NCI-H510A (cell line): ENCODE measurements at regions not wholly inside any gene's neighbourhood (a gene's known extent, or its start where the extent isn't known, plus 50 kb on each side); places are given as distances from the start of the nearest gene placed in this dataset.
"Not testable (repeated sequence)": the region's sequence is repeated elsewhere in the genome, so short reads cannot be mapped to it uniquely, and the experiment has no call there.

Experiments used
- DNase-seq: peaks from one replicate; lab custom pipeline; 2025; lab: John Stamatoyannopoulos, UW

DNA sequence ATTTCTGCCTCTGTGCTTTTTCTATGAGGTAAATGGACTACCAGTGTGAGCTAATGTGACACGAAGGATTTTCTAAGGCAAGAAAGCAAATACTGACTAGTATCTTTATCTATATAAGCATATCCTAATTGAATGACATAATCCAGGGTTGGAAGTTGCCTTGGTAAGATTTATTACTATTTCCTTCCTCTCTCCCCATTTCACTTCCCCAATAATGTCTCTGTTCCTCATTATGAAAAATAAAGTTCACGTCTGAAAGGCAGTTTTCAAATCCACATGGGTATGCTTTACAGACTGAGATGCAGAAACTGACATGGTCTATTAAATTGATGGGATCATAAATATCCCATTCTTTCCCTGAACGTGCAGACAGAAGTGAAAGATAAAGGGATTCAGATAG, 86.0 kb downstream of the DTWD1 start:
- no peak for DNase-seq

- DNase-seq, result no peak
Measured at GRCh38 chr15:49707598-49707997, 86.8 kb downstream of the DTWD1 start.

GRCh38 chr15:49709646-49710214, 88.9 kb downstream of the DTWD1 start:
- DNase-seq, result no peak

- no peak for DNase-seq
Measured at GRCh38 chr15:49712162-49712561, 91.3 kb downstream of the DTWD1 start.

GRCh38 chr15:49712846-49713450, 92.1 kb downstream of the DTWD1 start:
- peak; percentile 39 for DNase-seq

DNA sequence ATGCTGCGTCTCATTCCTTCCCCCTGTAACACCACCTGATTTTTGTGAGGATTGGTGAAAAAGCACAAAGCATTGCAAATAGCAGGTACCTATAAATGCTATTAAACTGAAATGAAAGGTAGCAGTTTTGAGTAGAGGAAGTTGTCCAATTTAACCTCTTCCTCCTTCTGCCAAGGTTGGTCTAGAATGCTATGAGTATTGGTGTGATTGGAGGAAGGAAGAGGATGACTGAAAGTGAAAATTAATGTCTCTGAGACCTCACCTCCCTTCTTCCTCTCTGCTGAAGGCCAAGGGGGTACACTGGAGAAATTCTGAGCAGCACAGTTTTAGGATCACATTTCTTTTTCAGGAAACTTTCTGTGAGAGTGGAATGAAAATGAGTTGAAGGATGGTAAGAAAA, 94.4 kb downstream of the DTWD1 start:
- DNase-seq, result no peak

- no peak for DNase-seq
Measured at GRCh38 chr15:49715701-49716100, 94.9 kb downstream of the DTWD1 start.

- no peak for DNase-seq
Measured at GRCh38 chr15:49718234-49718633, 97.4 kb downstream of the DTWD1 start.

DNA sequence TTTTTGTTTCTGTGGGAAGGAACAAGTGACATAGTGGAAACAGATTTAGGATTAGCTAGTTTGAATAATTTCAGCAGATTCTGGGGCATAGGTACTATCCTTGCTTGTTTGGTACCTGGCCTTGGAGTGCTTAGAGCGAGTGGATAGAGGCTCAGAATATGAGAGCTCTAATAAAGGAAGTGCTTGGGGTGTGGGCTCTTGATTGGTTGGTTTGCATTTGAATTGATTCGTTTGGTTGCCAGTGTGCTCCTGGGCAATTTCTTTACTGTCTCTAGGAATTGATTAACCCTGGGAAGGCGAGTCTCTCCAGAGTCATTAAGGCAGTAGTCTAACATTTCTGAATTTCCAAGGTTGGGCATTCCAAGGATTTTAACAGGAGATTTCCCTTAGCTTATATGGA, 98.0 kb downstream of the DTWD1 start:
- no peak for DNase-seq

DNA sequence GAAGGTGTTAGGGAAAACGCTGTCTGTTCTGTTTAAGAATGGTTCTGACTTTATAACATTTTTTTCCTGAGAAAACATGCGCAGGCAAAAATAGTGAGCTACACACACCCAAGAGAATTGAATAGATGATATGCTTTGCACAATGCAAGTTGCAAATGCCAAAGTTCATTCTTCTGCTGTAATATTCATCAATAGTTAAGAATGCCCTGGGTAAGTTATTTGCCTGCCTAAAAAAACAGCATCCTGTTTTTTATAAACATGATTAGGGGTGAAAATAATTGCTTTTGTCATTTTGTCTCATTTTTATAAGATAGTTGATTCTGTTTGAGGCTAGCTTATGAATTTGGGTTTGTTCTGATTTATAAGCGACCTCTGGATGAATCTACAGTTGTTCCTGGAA, 99.4 kb downstream of the DTWD1 start:
- no peak for DNase-seq

- no peak for DNase-seq
Measured at GRCh38 chr15:49721091-49721490, 100.2 kb downstream of the DTWD1 start.

DNA sequence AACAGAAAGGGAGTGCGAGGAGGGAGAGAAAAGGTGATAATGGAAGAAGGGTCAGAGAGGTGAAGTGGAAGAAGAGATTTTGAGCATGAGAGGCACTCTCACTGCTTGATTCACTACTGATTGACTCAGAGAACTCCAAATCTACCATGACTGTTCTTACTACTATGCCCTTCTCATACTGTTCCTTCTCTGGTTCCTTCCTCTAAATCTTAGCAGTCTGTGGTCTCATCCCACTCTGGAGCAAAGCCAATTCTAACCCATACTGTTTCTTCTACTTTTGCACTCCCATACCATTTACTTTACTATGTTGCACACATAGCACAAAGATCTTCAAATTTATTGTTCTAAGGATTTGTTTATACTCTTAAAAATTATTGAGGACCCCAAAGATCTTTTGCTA, 100.8 kb downstream of the DTWD1 start:
- DNase-seq, result no peak

DNA sequence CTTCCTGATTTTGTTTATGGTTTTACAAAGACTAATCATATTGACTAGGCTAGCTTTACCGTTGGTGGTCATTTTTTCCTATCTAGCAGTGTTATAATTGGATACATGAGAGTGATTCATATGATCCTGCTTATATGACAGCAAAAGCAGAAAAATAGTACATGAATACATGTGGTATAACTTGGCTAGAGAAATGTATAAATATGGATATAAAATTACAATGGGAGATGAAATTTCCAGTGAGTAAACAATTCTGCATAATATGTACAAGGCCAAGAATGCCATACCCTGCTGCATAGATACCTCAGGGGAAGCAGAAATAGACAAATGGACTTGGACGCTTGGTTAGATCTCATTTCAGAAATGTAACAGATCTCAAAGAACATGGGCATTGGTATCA, 103.1 kb downstream of the DTWD1 start:
- DNase-seq, result no peak

DNA sequence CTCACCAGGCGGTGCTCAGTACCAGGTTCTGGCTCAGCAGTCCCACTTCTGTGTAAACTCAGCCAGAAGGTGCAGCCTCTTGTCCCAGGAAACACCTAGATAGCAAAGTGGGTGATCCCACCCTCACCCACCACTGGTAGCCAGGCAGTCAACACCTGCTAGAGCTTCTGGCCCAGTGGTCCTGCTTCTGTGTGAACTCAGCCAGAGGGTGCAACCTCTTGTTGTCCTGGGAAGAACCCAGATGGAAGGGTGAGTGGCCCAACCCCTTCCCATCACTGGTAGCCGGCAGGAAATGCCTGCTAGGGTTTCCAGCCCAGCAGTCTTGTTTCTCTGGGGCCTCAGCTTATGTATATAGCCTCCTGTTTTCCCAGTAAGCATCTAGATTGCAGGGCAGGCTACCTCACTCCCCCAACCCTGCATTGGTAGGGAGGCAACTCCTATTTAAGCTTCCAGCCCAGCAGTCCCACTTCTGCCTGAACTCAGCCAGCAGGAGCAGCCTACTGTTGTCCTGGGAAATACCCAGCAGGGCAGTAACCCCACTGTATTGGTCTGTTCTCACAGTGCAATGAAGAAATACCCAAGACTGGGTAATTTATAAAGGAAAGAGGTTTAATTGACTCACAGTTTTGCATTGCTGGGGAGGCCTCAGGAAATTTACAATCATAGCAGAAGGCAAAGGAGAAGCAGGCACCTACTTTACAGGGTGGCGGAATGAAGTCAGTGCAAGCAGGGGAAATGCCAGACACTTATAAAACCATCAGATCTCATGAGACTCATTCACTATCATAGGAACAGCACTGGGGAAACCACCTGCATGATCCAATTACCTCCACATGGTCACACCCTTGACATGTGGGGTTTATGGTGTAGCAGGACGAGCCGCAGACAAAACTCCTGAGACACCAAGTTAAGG, 110.6 kb downstream of the DTWD1 start:
- no peak for DNase-seq

DNA sequence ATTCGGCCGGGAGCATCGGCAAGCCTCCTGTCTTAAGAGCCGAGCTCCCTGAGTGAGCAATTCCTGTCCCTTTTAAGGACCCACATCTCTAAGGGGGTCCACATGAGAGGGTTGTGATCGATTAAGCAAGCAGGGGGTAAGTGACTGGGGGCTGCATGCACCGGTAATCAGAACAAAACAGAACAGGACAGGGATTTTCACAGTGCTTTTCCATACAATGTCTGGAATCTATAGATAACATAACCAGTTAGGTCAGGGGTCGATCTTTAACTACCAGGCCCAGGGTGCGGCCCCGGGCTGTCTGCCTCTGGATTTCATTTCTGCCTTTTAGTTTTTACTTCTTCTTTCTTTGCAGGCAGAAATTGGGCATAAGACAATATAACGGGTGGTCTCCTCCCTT, 111.3 kb downstream of the DTWD1 start:
- not testable (repeated sequence) for DNase-seq

DNA sequence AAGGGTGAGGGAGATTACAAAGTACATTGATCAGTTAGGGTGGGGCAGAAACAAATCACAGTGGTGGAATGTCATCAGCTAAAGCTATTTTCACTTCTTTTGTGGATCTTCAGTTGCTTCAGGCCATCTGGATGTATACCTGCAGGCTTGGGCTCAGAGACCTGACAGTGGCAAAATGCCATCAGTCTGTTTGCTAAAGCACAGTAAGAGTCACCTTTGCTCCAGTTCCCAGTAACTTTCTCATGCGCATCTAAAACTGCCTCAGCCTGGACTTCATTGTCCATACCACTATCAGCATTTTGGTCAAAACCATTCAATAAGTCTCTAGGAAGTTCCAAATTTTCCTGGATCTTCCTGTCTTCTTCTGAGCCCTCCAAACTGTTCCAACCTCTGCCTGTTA, 113.2 kb downstream of the DTWD1 start:
- not testable (repeated sequence) for DNase-seq

DNA sequence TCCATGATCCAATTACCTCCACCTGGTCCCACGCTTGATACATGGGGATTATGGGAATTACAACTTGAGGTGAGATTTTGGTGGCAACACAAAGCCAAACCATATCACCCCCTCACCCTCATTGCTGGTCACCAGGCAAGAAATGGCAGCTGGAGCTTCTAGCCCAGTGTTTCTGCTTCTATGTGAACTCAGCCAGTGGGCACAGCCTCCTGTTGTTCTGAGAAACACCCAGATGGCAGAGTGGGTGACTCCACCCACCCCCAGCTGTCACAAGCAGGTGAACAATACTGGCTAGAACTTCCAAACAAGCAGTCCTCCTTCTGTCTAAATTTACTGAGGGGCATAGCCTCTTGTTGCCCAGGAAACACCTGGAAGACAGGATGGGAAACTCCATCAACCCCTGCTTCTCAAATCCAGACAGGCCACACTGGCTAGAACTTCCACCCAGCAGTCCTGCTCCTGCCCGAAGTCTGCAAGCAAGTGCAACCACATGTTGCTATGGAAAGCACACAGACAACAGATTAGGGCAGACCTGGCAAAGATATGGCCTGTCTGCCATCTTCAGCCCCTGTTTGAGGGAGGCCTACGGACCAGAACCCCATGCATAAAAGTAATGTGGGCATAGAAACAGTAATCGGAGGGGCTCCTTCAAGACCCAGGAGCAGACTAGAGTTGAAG, 114.1 kb downstream of the DTWD1 start:
- no peak for DNase-seq

GRCh38 chr15:49737127-49737526, 116.3 kb downstream of the DTWD1 start:
- no peak for DNase-seq

DNA sequence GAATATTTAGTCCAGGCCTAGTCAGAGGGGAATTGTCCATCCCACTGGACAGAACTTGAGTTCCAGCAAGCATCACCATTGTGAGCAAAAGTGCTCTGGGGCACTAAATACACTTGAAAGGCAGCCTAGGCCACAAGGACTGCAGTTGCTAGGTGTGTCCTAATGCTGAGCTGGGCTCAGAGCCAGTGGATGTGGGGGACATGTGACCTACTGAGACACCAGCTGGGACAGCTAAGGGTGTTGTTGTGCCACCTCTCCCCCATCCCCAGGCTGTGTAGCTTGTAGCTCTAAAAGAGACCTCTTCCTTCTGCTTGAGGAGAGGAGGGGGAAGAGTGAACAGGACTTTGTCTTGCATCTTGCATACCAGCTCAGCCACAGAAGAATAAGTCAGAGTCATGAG, 120.9 kb downstream of the DTWD1 start:
- DNase-seq, result no peak

GRCh38 chr15:49742381-49742780, 121.5 kb downstream of the DTWD1 start:
- no peak for DNase-seq

- no peak for DNase-seq
Measured at GRCh38 chr15:49747340-49747739, 126.5 kb downstream of the DTWD1 start.

GRCh38 chr15:49748791-49749190, 127.9 kb downstream of the DTWD1 start:
- DNase-seq, result no peak

- no peak for DNase-seq
Measured at GRCh38 chr15:49750553-49750952, 129.7 kb downstream of the DTWD1 start.
